Progenitor cell of endocrine pancreas (in vitro differentiated cells): ENCODE measurements at regions not wholly inside any gene's neighbourhood (a gene's known extent, or its start where the extent isn't known, plus 50 kb on each side); places are given as distances from the start of the nearest gene placed in this dataset.

ENCODE experiments used
- DNase-seq: peaks from one replicate; pipeline ENCODE4 v3.0.0; 2021; ENCODE audit warnings: low spot score; ENCODE audit not compliant: unreplicated experiment
- H3K27ac Mint-ChIP-seq: 2 replicates; pipeline ENCODE4 v1.8.0; 2021; ENCODE audit warnings: mild to moderate bottlenecking, moderate library complexity, mixed read lengths
- H3K27me3 Mint-ChIP-seq: 2 replicates; pipeline ENCODE4 v1.8.0; 2021; ENCODE audit warnings: mixed read lengths
- H3K36me3 Mint-ChIP-seq: 2 replicates; pipeline ENCODE4 v1.8.0; 2022; ENCODE audit warnings: mixed read lengths; ENCODE audit not compliant: insufficient read depth
- H3K4me1 Mint-ChIP-seq: 2 replicates; pipeline ENCODE4 v1.8.0; 2021; ENCODE audit warnings: low read depth, mixed read lengths
- H3K4me3 Mint-ChIP-seq: 2 replicates; pipeline ENCODE4 v1.8.0; 2021; ENCODE audit warnings: low read depth, mild to moderate bottlenecking, moderate library complexity, mixed read lengths
- H3K9me3 Mint-ChIP-seq: 2 replicates; pipeline ENCODE4 v1.8.0; 2021; ENCODE audit warnings: low read depth, mixed read lengths
- TF ChIP-seq, protein P1 (sequence below): fragments of 200-600 bp; sonication (generic); IDR thresholded peaks from one replicate; pipeline ENCODE4 v1.5.0; 2021; ENCODE audit warnings: antibody characterized with exemption, mild to moderate bottlenecking; ENCODE audit not compliant: unreplicated experiment

DNA sequence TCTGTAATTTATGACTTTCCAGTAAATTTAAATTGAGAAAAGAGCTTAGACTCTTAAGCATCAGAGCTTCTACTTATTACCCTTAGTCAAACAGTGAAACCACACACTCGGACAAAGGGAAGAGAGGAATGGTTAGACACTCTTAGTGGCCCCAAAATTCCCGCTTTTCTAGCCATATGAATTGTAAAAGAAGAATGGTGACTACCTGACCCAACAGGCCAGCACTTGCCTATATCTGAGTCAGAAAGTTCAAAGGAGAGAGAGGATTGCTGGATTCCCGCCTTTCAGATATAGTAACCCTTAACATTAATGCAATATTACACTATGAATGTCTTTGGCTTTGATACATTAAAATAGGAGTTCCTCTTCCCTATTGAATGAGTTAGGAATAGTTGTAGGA lies 317.3 kb downstream of the PCDH17 start:
- Mint-ChIP-seq H3K27me3 (no peaks in the 10 kb centered on the region), H3K27ac (no peak overlapping the region), H3K36me3 (peaks cover 2% of the 10 kb centered on the region), H3K4me3 (no peak overlapping the region), H3K4me1 (peaks cover 2% of the 10 kb centered on the region), H3K9me3 (peaks cover 14% of the 10 kb centered on the region)
- DNase-seq: no peak
- TF ChIP-seq, protein P1, sequence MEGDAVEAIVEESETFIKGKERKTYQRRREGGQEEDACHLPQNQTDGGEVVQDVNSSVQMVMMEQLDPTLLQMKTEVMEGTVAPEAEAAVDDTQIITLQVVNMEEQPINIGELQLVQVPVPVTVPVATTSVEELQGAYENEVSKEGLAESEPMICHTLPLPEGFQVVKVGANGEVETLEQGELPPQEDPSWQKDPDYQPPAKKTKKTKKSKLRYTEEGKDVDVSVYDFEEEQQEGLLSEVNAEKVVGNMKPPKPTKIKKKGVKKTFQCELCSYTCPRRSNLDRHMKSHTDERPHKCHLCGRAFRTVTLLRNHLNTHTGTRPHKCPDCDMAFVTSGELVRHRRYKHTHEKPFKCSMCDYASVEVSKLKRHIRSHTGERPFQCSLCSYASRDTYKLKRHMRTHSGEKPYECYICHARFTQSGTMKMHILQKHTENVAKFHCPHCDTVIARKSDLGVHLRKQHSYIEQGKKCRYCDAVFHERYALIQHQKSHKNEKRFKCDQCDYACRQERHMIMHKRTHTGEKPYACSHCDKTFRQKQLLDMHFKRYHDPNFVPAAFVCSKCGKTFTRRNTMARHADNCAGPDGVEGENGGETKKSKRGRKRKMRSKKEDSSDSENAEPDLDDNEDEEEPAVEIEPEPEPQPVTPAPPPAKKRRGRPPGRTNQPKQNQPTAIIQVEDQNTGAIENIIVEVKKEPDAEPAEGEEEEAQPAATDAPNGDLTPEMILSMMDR: no peak

DNA sequence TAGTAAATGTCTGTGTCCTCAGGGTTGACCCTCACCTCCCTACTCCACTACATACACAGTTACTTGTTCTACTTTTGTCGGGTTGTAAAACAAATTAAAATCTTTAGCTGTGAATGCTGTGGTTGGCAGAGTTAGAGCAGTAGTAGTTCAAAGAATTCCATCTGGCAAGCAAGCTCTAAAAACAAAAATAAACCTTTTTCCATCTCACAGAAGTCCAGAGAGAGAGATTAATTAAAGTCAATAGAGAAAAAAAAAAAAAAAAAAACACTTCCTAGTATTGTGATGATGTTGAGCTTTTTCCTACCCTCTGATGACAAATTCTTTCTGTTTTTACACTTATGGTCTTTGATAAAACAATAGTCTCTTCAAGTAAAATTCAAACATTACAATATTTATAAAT lies 338.4 kb downstream of the PCDH17 start:
- TF ChIP-seq, protein P1: no peak
- DNase-seq: no peak
- Mint-ChIP-seq H3K4me3 (no peak overlapping the region), H3K9me3 (peaks cover 27% of the 10 kb centered on the region), H3K4me1 (no peaks in the 10 kb centered on the region), H3K27me3 (no peaks in the 10 kb centered on the region), H3K27ac (no peak overlapping the region), H3K36me3 (peaks cover 11% of the 10 kb centered on the region)

DNA sequence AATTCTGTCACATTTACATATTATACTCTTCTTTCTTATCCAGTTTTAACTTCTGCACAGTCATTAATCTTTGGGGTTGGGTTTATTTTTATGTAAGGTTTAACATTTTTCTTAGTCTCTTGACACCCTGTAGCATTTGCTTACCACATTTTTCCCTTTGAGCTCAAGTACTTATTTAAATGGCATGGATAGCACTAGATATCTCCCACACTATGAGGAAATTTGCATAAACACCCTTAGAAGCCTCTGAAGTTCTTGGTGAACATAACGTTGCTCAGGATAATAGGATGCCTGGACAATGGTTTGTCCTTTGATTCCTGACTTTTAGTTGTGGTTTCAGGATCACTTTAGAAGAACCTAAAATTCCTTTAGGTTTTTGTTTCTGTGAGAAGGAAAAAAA lies 338.9 kb downstream of the PCDH17 start:
- Mint-ChIP-seq H3K27ac (no peak overlapping the region), H3K9me3 (peaks cover 27% of the 10 kb centered on the region), H3K36me3 (peaks cover 11% of the 10 kb centered on the region), H3K4me3 (no peak overlapping the region), H3K4me1 (no peaks in the 10 kb centered on the region), H3K27me3 (no peaks in the 10 kb centered on the region)
- TF ChIP-seq, protein P1: no peak
- DNase-seq: no peak

DNA sequence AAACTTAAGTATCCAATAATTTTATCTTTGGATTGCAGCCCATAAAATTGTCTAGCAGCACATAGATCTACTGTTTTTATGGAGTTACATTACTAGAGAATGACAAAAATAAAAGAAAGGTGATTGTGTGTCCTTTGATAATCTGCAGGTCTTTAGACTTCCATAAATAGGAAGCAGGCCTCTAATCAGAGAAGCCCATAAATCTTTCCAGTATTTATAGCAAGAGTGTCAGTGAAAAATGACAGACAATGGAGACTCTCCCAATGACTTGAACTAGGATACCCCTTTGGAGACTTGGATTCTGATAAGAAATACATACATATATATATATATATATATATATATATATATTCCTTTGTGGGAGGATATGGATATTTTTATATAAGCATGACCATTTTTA lies 351.2 kb downstream of the PCDH17 start:
- no peaks in the 10 kb centered on the region for H3K4me1 Mint-ChIP-seq
- H3K27ac Mint-ChIP-seq: no peak overlapping the region
- TF ChIP-seq, protein P1: no peak
- H3K27me3 Mint-ChIP-seq: no peaks in the 10 kb centered on the region
- H3K9me3 Mint-ChIP-seq: peaks cover 19% of the 10 kb centered on the region
- H3K4me3 Mint-ChIP-seq: no peak overlapping the region
- no peaks in the 10 kb centered on the region for H3K36me3 Mint-ChIP-seq
- no peak for DNase-seq

DNA sequence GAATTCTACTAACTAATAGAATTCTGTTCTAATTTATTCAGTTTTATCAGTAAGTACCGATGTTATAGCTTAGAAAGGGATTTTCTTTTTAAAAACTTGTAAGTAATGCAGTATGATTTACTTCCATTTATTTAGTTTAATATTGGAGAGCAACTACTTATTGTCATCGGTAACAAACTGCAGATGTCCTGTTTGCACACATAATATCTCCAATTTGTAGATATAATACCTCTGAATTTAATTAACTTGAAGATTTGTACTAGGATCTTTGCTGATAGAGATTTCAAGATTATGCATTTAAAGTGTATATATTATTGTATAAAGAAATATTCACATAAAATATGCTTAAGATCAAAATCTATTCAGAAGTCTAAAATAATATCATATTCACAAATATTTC lies 356.7 kb downstream of the PCDH17 start:
- Mint-ChIP-seq H3K27me3 (no peaks in the 10 kb centered on the region), H3K36me3 (no peaks in the 10 kb centered on the region), H3K4me3 (no peak overlapping the region), H3K4me1 (no peaks in the 10 kb centered on the region), H3K9me3 (peaks cover 19% of the 10 kb centered on the region), H3K27ac (no peak overlapping the region)
- TF ChIP-seq, protein P1: no peak
- no peak for DNase-seq

DNA sequence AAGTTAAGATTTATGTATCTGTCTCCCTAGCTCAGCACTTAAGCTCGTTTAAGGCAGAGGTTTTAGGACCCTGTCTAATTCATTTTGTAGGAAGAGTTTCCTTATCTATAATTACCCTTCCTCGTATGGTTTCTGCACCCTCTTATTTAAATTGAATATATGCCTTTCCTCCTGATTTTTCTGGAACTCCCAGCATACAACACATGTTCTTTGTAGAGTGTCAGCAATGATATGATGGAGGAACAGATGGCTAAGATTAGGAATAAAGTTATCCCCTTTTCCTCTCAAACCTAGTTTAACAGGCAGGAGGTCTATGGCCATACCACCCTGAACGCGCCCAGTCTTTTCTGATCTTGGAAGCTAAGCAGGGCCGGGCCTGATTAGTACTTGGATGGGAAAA lies 359.5 kb downstream of the PCDH17 start:
- Mint-ChIP-seq H3K27ac (no peak overlapping the region), H3K4me1 (no peaks in the 10 kb centered on the region), H3K9me3 (peaks cover 9% of the 10 kb centered on the region), H3K36me3 (no peaks in the 10 kb centered on the region), H3K4me3 (no peak overlapping the region), H3K27me3 (no peaks in the 10 kb centered on the region)
- TF ChIP-seq, protein P1: no peak
- DNase-seq: no peak
